ENCODE measurements at regions not wholly inside any gene's neighbourhood (a gene's known extent, or its start where the extent isn't known, plus 50 kb on each side); places are given as distances from the start of the nearest gene placed in this dataset.

DNA sequence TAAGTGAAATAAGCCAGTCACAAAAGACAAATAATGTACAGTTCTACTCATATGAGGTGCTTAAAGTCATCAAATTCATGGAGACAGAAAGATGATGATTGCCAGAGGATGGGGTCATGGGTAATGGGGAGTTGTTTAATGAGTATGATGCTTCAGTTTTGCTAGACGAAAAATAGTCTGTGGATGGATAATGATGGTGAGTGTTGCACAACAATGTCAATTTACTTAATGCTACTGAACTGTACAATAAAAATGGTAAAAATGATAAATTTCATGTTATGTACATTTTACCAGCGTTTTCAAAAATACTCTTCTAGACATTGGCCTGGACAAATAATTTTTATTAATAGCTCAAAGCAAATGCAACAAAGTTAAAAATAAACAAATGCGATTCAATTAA is 118.5 kb upstream of the KYNU start:
- TF ChIP-seq GATA3 (IDR thresholded peaks at IDR 0.05; ENCODE audit: low read depth, low read length): no peak
- TF ChIP-seq GATA2 (IDR thresholded peaks at IDR 0.05; ENCODE audit: low read depth, low read length): no peak
